ENCODE measurements at regions not wholly inside any gene's neighbourhood (a gene's known extent, or its start where the extent isn't known, plus 50 kb on each side); places are given as distances from the start of the nearest gene placed in this dataset.

- TF ChIP-seq EZH2 (IDR thresholded peaks at IDR 0.05; ENCODE audit: borderline replicate concordance, low read length) (no peak), CTCF (IDR thresholded peaks at IDR 0.05; ENCODE audit: low read length) (no peak)
These were observed 434.0 kb downstream of the KLF5 start for GRCh38 chr13:73492811-73493210.
